ENCODE measurements at regions not wholly inside any gene's neighbourhood (a gene's known extent, or its start where the extent isn't known, plus 50 kb on each side); places are given as distances from the start of the nearest gene placed in this dataset.

GRCh38 chr1:177858332-177858821 is 111.5 kb downstream of the SEC16B start:
- no peaks in the 10 kb centered on the region for H3K4me1 ChIP-seq (replicated peaks in 1 of 2)
- DNase-seq: no peak
- no peaks in the 10 kb centered on the region for H3K27me3 ChIP-seq
- H3K36me3 ChIP-seq (replicated peaks in 1 of 2): no peaks in the 10 kb centered on the region
- WGBS, 4 donors: 44 to 57% (median 53%) methylated on average over 10 of the region's 10 CpGs
- no peak for TF ChIP-seq POLR2A (IDR thresholded peaks at IDR 0.05)
- no peak for TF ChIP-seq CTCF (IDR thresholded peaks at IDR 0.05)
- no peak overlapping the region for H3K4me3 ChIP-seq
- intact Hi-C loops (cut with DNase I): no loop called here
- H3K27ac ChIP-seq: no peak overlapping the region
- H3K9me3 ChIP-seq (replicated peaks in 1 of 3): no peaks in the 10 kb centered on the region

GRCh38 chr1:177857285-177857684 is 112.6 kb downstream of the SEC16B start:
- no peak for TF ChIP-seq CTCF (IDR thresholded peaks at IDR 0.05)
- TF ChIP-seq POLR2A (IDR thresholded peaks at IDR 0.05): no peak
- Histone ChIP-seq H3K4me1 (replicated peaks in 1 of 2) (no peaks in the 10 kb centered on the region), H3K27ac (no peak overlapping the region), H3K4me3 (no peak overlapping the region), H3K9me3 (replicated peaks in 1 of 3) (no peaks in the 10 kb centered on the region), H3K36me3 (replicated peaks in 1 of 2) (no peaks in the 10 kb centered on the region), H3K27me3 (no peaks in the 10 kb centered on the region)
- DNase-seq: no peak
- WGBS, 4 donors: 80 to 88% (median 84%) methylated on average over 5 of the region's 5 CpGs
- intact Hi-C loops (cut with DNase I): no loop called here

- Histone ChIP-seq H3K27me3 (no peaks in the 10 kb centered on the region), H3K9me3 (replicated peaks in 1 of 3) (no peaks in the 10 kb centered on the region), H3K4me3 (no peak overlapping the region), H3K4me1 (replicated peaks in 1 of 2) (no peaks in the 10 kb centered on the region), H3K27ac (no peak overlapping the region), H3K36me3 (replicated peaks in 1 of 2) (no peaks in the 10 kb centered on the region)
- DNase-seq: no peak
- intact Hi-C loops (cut with DNase I): no loop called here
- no peak for TF ChIP-seq CTCF (IDR thresholded peaks at IDR 0.05)
- no peak for TF ChIP-seq POLR2A (IDR thresholded peaks at IDR 0.05)
Measured at GRCh38 chr1:177854951-177855350, 114.9 kb downstream of the SEC16B start.

GRCh38 chr1:177849579-177850290 is 120.1 kb downstream of the SEC16B start:
- intact Hi-C loops (cut with DNase I): no loop called here
- Histone ChIP-seq H3K27me3 (no peaks in the 10 kb centered on the region), H3K4me3 (no peak overlapping the region), H3K27ac (no peak overlapping the region), H3K4me1 (replicated peaks in 1 of 2) (no peaks in the 10 kb centered on the region), H3K9me3 (replicated peaks in 1 of 3) (no peaks in the 10 kb centered on the region), H3K36me3 (replicated peaks in 1 of 2) (no peaks in the 10 kb centered on the region)
- no peak for TF ChIP-seq POLR2A (IDR thresholded peaks at IDR 0.05)
- TF ChIP-seq CTCF (IDR thresholded peaks at IDR 0.05): no peak
- WGBS, 4 donors: 21 to 39% (median 27%) methylated on average over 3 of the region's 3 CpGs
- no peak for DNase-seq

Measured in adrenal gland (tissue), 9 donors.